ENCODE measurements at regions not wholly inside any gene's neighbourhood (a gene's known extent, or its start where the extent isn't known, plus 50 kb on each side); places are given as distances from the start of the nearest gene placed in this dataset.
A peak's percentile ranks its signal among the peaks of the same experiment; 100 is the strongest.
"Not testable (repeated sequence)": the region's sequence is repeated elsewhere in the genome, so short reads cannot be mapped to it uniquely, and the experiment has no call there.

- in situ Hi-C loops (cut with HindIII; ENCODE audit: low sequenced_read_pairs), result no loop called here
Observed at GRCh38 chr12:47417121-47417520, 288.7 kb downstream of the RPAP3 start.

DNA sequence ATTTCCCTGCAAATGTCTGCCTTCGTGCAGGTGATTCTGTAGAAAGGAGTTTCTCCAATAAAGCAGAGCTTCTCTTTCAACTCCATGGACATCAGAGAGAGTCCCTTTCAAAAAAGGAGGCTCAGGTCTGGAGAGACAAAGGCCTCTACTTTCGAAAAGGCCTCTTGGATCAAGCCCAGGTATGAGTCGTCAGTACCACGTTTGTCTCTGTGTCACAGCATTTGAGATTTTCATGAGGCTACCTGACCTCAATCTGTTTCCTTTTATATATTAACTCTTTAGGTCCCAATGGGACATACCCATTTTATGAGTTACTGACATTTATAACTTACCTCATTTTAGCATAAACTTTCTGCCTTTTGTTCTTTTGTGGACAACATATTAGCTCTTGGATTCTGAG is 290.8 kb downstream of the RPAP3 start:
- in situ Hi-C loops (cut with HindIII; ENCODE audit: low sequenced_read_pairs), result no loop called here
- no peak for DNase-seq (ENCODE audit: low spot score)

More at GRCh38 chr12:47417121-47417520, 288.7 kb downstream of the RPAP3 start:
- no peak for DNase-seq (ENCODE audit: low spot score)

GRCh38 chr12:47414511-47414910 is 291.3 kb downstream of the RPAP3 start:
- in situ Hi-C loops (cut with HindIII; ENCODE audit: low sequenced_read_pairs), result no loop called here
- no peak for DNase-seq (ENCODE audit: low spot score)

DNA sequence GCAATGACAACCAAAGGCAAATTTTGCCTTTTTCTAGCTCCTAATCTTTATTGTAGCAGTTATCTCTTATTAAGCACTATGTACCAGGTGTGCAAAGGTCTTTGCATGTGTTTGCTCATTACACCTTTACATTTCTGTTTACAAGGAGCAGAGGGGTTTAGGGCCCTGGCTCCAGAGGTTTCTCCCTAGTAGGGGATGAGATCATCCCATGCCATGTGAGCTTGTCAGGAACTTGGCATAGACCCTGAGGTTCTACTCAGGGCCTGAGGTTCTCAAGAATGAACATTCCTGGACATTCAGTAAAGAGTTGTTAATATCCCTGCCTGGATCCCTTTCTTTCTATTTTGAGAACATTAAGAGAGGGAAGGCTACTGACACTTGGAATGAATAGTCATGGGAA is 292.0 kb downstream of the RPAP3 start:
- in situ Hi-C loops (cut with HindIII; ENCODE audit: low sequenced_read_pairs), result no loop called here
- DNase-seq (ENCODE audit: low spot score), result no peak

- in situ Hi-C loops (cut with HindIII; ENCODE audit: low sequenced_read_pairs), result no loop called here
- no peak for DNase-seq (ENCODE audit: low spot score)
Observed at GRCh38 chr12:47412601-47413236, 293.1 kb downstream of the RPAP3 start.

DNA sequence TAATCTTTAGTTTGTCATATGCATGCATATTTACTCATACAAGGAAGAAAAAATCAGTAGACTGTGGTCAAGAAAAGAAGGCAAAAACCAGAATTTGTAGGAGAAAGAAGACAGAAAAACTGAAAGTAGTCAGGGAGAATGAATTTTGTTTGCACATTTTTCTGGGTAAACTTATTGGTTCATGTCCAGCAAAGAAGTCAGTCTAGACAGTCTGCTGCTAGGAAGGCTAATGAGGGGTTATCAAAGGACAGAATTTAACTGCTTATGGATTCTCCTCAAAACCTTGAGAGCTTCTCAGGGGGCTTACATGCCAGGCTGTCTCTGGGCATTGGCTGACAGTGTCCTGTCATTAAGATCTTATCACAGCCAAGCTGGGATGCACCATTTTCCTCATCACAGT is 293.9 kb downstream of the RPAP3 start:
- no peak for DNase-seq (ENCODE audit: low spot score)
- in situ Hi-C loops (cut with HindIII; ENCODE audit: low sequenced_read_pairs), result no loop called here

DNA sequence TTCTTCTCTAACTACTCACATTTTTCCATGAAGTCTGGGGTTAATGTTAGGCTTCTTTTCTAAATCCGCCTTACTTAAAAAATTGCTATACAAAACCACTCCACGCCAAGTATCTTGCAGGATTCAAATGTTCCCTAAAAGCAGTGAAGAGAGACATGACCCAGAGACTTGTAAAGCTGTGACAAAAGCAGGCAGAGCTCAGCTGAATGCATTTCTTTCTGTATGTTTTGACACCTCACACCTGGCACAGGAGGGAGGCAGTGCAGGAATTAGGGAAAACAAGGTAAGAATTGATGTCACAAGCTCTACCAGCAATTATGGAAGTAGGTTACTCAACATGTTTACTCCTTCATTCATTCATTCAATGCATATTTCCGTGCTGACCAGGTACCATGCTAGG is 295.0 kb downstream of the RPAP3 start:
- no peak for DNase-seq (ENCODE audit: low spot score)
- in situ Hi-C loops (cut with HindIII; ENCODE audit: low sequenced_read_pairs), result no loop called here

GRCh38 chr12:47410383-47410782 is 295.4 kb downstream of the RPAP3 start:
- in situ Hi-C loops (cut with HindIII; ENCODE audit: low sequenced_read_pairs), result no loop called here
- DNase-seq (ENCODE audit: low spot score), result no peak

DNA sequence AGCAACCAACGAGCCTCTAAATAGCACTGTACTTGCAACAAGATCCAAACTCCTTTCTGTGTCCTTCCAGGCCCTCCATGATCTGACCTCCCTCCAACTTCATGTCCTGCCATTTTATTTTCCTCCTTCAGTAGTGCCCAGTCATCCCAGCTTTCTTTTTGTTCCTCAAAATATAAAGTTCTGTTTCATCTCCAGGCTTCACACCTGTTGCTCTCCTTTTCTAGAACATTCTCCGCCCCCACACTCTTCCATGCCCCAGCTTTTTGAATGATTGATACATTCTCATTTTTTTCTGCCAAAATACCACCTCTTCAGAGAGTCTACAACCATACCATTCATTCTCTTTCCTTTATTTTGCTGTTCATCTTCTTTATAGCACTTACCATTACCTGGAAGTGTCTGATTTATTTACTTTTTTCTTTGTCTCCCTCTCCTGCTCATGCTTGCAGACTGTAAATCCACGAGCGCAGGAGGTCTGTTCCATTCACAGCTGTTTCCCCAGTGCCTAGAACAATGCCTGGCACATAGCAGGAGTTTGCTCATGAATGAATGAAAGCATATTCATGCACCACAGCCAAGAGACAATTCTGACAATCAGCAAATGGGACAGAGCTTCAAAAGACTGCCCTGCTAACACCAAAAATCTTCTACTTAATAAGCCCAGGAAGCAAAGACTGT is 296.4 kb downstream of the RPAP3 start:
- in situ Hi-C loops (cut with HindIII; ENCODE audit: low sequenced_read_pairs), result no loop called here

DNA sequence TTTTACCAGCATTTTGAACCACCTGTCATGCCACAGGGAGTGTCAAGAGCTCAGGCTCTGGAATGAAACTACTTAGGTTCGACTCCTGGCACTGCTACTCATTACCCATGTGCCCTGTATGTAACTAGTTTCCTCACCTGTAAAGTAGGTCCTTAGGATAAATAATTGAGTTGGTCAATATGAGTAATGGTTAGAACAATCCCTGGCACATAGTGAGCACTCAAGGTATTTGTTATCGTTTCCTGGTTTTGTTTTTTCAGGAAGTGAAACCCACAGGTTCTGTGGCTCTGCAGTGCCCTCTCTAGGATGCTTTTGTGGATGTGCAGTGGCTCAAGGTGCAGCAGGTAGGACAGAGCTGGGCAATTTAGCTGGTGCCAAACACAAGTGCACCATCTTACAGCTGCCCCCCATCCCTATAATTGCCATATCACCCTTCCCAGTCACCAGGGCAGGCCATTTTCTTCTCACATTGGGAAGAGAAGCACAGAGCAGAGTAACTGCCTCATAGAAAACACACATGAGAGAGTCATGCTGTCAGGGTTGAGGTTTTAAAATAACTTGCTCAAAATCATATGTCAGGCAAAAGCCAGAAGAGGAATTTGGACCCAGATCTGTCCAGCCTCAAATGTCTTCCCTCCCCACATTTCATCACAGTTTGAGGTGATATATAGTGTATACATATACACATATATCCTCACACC is 297.5 kb downstream of the RPAP3 start:
- no peak for DNase-seq (ENCODE audit: low spot score)
- in situ Hi-C loops (cut with HindIII; ENCODE audit: low sequenced_read_pairs), result no loop called here

More for the DNA sequence above, 296.4 kb downstream of the RPAP3 start:
- no peak for DNase-seq (ENCODE audit: low spot score)

GRCh38 chr12:47407463-47408129 is 298.2 kb downstream of the RPAP3 start:
- in situ Hi-C loops (cut with HindIII; ENCODE audit: low sequenced_read_pairs), result no loop called here
- DNase-seq (ENCODE audit: low spot score), result no peak

DNA sequence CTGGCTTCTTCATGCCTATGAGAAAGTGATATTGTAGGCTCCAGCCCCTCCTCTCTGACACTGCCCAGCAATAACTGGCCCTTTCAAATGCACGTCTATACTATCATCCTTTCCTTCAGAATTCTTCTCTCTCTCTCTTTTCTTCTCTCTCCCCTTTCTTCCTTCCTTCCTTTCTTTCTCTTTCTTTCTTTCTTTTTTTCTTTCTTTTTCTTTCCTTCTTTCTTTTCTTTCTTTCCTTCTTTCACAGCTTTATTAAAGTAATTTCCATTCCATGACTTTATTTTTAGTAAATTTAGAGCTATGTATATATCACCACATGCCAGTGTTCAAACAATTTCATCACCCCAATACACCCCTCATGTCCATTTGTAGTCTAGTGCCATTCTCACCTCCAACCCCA is 302.1 kb downstream of the RPAP3 start:
- DNase-seq (ENCODE audit: low spot score), result no peak
- in situ Hi-C loops (cut with HindIII; ENCODE audit: low sequenced_read_pairs), result no loop called here

GRCh38 chr12:47401196-47401595 is 304.6 kb downstream of the RPAP3 start:
- in situ Hi-C loops (cut with HindIII; ENCODE audit: low sequenced_read_pairs); DNase-seq (ENCODE audit: low spot score): not testable (repeated sequence)

DNA sequence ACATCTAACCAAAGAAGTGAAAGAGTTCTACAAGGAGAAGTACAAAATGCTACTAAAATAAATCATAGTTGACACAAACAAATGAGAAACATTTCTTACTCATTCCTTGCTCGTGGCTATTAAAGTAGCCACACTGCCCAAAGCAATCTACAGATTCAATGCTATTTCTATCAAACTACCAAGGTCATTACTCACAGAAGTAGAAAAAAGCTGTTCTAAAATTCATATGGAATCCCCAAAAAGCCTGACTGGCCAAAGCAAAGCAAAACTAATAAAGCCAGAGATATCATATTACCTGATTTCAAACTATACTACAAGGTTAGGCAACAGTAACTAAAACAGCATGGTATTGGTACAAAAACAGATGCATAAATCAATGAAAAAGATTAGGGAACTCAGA is 305.6 kb downstream of the RPAP3 start:
- in situ Hi-C loops (cut with HindIII; ENCODE audit: low sequenced_read_pairs), result no loop called here
- no peak for DNase-seq (ENCODE audit: low spot score)

- peak; percentile 46 for DNase-seq (ENCODE audit: low spot score)
- in situ Hi-C loops (cut with HindIII; ENCODE audit: low sequenced_read_pairs), result no loop called here
Observed at GRCh38 chr12:47397664-47398281, 308.1 kb downstream of the RPAP3 start.

- in situ Hi-C loops (cut with HindIII; ENCODE audit: low sequenced_read_pairs), result no loop called here
- DNase-seq (ENCODE audit: low spot score), result no peak
Observed at GRCh38 chr12:47396902-47397663, 308.7 kb downstream of the RPAP3 start.

DNA sequence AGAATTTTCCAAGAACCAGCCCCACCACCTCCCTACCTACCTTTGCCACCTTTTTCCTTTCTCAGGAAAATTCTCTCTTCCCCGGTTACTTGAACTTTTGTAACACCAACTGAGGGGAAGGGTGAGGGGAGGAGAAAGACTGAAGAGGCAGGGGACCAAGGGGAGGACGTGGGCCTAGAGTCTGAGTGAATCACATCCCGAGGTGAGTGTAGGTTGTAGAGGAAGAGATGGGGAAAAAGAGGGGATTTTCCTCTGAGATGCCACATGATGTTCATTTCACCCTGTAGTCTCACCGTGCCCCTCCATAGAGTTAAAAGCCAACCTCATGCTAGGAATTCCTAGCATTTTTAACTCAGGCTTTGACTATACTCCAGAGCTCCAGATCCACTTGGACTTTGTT is 311.8 kb downstream of the RPAP3 start:
- in situ Hi-C loops (cut with HindIII; ENCODE audit: low sequenced_read_pairs), result no loop called here
- peak; percentile 33 for DNase-seq (ENCODE audit: low spot score)

DNA sequence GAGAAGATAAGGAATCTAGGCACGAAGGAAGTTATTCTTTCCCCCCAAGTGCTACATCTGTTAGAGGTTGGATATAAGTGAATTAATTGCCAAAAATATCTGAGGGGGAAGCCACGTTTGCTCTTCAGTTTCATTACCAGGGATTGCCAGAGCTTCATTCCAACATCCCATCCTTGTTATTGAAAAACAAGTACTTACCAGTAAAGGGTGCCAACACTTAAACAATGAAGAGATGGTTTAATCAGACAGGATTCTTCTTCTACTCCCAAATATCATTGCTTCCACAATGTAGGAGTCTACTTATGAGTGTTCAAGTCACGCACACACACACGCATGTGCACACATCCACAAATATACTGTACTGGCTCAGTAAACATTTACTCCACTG is 312.4 kb downstream of the RPAP3 start:
- no peak for DNase-seq (ENCODE audit: low spot score)
- in situ Hi-C loops (cut with HindIII; ENCODE audit: low sequenced_read_pairs), result no loop called here

DNA sequence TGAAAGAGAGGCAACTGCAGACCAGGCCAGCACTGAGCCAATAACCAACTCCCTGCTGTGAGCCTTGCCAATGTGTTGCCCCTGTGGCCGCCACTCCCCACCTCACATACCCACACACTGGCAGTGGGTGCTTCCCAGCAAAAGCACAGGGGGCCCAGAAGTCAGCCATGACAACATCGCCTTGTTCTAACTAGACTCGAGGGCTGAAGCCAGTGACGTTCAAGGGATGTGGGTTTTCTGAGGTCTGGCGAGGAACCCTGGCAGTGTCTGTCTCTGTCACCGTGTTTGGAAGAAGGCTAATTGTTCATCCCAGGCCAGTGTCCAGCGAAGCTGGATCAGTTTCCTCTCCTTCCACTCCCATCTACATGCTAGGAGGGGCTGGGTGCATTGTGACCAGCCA is 311.8 kb upstream of the AMIGO2 start:
- in situ Hi-C loops (cut with HindIII; ENCODE audit: low sequenced_read_pairs), result no loop called here
- DNase-seq (ENCODE audit: low spot score), result no peak
